ENCODE measurements at regions not wholly inside any gene's neighbourhood (a gene's known extent, or its start where the extent isn't known, plus 50 kb on each side); places are given as distances from the start of the nearest gene placed in this dataset.

DNA sequence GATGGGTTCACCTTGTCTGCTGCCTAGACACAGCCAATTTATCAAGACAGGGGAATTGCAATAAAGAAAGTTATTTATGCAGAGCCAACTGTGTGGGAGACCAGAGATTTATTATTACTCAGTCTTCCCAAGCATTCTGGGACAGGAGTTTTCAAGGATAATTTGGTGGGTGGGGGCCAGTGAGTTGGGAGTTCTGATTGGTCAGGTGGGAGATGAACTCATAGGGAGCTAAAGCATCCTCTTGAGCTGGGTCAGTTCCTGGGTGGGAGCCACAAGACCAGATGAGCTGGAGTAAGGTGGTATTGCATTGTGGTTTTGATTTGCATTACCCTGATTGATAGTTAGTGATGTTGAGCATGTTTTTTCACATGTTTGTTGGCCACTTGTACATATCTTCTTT, 86.1 kb downstream of the PRKAB2 start:
- Mint-ChIP-seq H3K36me3 (ENCODE audit: low read depth) (no peaks in the 10 kb centered on the region), H3K9me3 (peaks cover 24% of the 10 kb centered on the region), H3K4me1 (peaks cover 16% of the 10 kb centered on the region), H3K27ac (no peak overlapping the region), H3K27me3 (ENCODE audit: low read depth, poor library complexity) (peaks cover 73% of the 10 kb centered on the region), H3K4me3 (peak overlapping the region; percentile 92)
- DNase-seq, result no peak
- TF ChIP-seq, protein P1, sequence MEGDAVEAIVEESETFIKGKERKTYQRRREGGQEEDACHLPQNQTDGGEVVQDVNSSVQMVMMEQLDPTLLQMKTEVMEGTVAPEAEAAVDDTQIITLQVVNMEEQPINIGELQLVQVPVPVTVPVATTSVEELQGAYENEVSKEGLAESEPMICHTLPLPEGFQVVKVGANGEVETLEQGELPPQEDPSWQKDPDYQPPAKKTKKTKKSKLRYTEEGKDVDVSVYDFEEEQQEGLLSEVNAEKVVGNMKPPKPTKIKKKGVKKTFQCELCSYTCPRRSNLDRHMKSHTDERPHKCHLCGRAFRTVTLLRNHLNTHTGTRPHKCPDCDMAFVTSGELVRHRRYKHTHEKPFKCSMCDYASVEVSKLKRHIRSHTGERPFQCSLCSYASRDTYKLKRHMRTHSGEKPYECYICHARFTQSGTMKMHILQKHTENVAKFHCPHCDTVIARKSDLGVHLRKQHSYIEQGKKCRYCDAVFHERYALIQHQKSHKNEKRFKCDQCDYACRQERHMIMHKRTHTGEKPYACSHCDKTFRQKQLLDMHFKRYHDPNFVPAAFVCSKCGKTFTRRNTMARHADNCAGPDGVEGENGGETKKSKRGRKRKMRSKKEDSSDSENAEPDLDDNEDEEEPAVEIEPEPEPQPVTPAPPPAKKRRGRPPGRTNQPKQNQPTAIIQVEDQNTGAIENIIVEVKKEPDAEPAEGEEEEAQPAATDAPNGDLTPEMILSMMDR (IDR thresholded peaks at IDR 0.05), result no peak

- H3K9me3 Mint-ChIP-seq, result peaks cover 19% of the 10 kb centered on the region
- TF ChIP-seq, protein P1 (IDR thresholded peaks at IDR 0.05), result no peak
- H3K4me1 Mint-ChIP-seq, result peaks cover 31% of the 10 kb centered on the region
- DNase-seq, result peak; percentile 76
- no peaks in the 10 kb centered on the region for H3K36me3 Mint-ChIP-seq (ENCODE audit: low read depth)
- H3K27ac Mint-ChIP-seq, result peak overlapping the region; percentile 100
- H3K27me3 Mint-ChIP-seq (ENCODE audit: low read depth, poor library complexity), result peaks cover 80% of the 10 kb centered on the region
- peak overlapping the region; percentile 92 for H3K4me3 Mint-ChIP-seq
These were observed 87.8 kb downstream of the PRKAB2 start for GRCh38 chr1:147084273-147085096.

DNA sequence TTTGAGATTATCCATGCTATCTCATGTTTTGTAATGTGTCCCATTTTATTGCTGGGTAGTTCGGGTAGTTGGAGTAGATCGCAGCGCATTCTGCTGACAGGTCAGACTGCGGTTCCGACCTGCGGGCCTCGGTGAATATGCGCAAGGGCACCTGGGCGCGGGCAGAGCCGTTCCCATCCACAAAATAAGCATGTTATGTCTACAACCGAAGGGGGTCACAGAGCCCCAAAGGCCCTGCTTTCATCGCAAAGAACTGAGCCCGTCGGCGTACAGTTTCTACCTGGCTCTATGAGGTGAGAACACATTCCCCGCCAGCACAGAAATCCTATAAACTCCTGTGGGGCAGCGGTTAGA, 88.4 kb downstream of the PRKAB2 start:
- H3K27me3 Mint-ChIP-seq (ENCODE audit: low read depth, poor library complexity), result peaks cover 81% of the 10 kb centered on the region
- DNase-seq, result no peak
- peaks cover 23% of the 10 kb centered on the region for H3K9me3 Mint-ChIP-seq
- TF ChIP-seq, protein P1 (IDR thresholded peaks at IDR 0.05), result no peak
- peaks cover 37% of the 10 kb centered on the region for H3K4me1 Mint-ChIP-seq
- H3K36me3 Mint-ChIP-seq (ENCODE audit: low read depth), result no peaks in the 10 kb centered on the region
- H3K4me3 Mint-ChIP-seq, result peak overlapping the region; percentile 92
- peak overlapping the region; percentile 100 for H3K27ac Mint-ChIP-seq

GRCh38 chr1:147080671-147081394, 91.4 kb downstream of the PRKAB2 start:
- peaks cover 35% of the 10 kb centered on the region for H3K9me3 Mint-ChIP-seq
- TF ChIP-seq, protein P1 (IDR thresholded peaks at IDR 0.05), result no peak

DNA sequence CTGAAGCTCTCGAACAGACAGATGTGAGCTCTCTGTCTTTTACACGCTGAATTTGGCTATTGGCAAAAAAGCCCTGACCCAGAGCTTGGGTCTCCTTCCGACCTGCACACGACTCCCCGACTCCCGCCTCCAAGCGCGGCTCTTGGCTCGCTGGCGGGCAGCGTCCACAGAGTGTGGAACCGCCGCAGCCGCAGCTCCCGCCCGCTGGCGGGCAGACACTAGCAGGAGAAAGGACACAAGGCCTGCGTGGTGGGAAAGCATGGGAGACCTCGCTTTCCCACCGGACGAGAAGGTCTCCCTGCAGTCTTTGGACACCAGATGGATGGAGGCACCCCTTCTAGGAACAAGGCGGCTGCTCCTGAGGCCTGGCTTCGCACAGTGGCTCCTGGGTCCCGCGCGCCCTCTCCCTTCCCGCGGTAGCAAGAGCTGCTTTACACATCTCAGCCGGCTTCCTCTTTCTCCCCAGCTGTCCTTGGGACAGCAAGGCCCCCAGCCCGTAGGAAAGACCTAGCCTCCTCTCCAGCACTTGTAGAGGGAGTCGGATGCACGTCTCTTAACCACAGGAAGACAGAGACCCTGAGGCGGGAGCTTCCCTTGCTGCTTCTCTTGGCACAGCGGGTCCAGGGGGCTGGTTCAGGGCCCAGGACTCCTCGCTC, 92.1 kb downstream of the PRKAB2 start:
- TF ChIP-seq, protein P1 (IDR thresholded peaks at IDR 0.05), result no peak
- H3K36me3 Mint-ChIP-seq (ENCODE audit: low read depth), result peaks cover 8% of the 10 kb centered on the region
- peaks cover 41% of the 10 kb centered on the region for H3K4me1 Mint-ChIP-seq
- peak; percentile 51 for DNase-seq
- H3K27me3 Mint-ChIP-seq (ENCODE audit: low read depth, poor library complexity), result peaks cover 99% of the 10 kb centered on the region
- H3K27ac Mint-ChIP-seq, result no peak overlapping the region
- H3K4me3 Mint-ChIP-seq, result peak overlapping the region; percentile 77
- peaks cover 42% of the 10 kb centered on the region for H3K9me3 Mint-ChIP-seq

More at GRCh38 chr1:147080671-147081394, 91.4 kb downstream of the PRKAB2 start:
- Mint-ChIP-seq H3K27me3 (ENCODE audit: low read depth, poor library complexity) (peaks cover 94% of the 10 kb centered on the region), H3K4me3 (peak overlapping the region; percentile 77), H3K4me1 (peaks cover 41% of the 10 kb centered on the region), H3K36me3 (ENCODE audit: low read depth) (peaks cover 8% of the 10 kb centered on the region), H3K27ac (no peak overlapping the region)
- peak; percentile 35 for DNase-seq

Measured in nephron progenitor cell (in vitro differentiated cells).